Fibroblast of lung (primary cell): ENCODE measurements at regions not wholly inside any gene's neighbourhood (a gene's known extent, or its start where the extent isn't known, plus 50 kb on each side); places are given as distances from the start of the nearest gene placed in this dataset.

Source experiments
- EZH2 ChIP-seq: IDR thresholded peaks from 2 replicates; pipeline ENCODE4 v1.5.1; 2012; ENCODE audit warnings: low read length, control low read depth, mild to moderate bottlenecking; ENCODE audit errors: missing control alignments
- TF ChIP-seq, protein P1 (sequence below), 2 donors: IDR thresholded peaks in 1 of 2; conservative IDR thresholded peaks in 1 of 2; 1 replicate in 1 of 2; 2 replicates in 1 of 2; pipeline ENCODE4 v1.5.1; 2011 to 2012; ENCODE audit warnings: low read length in 2 of 2, control low read depth in 1 of 2, inconsistent platforms in 1 of 2, low read depth in 1 of 2, mild to moderate bottlenecking in 1 of 2

DNA sequence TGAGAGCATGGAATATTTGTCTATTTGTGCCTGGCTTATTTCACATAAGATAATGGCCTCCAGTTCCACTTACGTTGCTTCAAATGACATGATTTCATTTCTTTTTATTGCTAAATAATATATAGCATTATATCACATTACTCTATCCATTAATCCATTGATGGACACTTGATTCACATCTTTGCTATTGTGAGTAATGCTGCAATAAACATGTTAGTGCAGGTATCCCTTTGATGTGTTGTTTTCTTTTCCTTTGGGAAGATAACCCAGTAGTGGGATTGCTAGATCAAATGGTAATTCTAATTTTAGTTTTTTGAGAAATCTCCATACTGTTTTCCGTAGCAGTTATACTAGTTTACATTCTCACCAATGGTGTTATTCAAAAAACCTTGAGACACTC, 1343.3 kb upstream of the TMEFF2 start:
- TF ChIP-seq, protein P1, sequence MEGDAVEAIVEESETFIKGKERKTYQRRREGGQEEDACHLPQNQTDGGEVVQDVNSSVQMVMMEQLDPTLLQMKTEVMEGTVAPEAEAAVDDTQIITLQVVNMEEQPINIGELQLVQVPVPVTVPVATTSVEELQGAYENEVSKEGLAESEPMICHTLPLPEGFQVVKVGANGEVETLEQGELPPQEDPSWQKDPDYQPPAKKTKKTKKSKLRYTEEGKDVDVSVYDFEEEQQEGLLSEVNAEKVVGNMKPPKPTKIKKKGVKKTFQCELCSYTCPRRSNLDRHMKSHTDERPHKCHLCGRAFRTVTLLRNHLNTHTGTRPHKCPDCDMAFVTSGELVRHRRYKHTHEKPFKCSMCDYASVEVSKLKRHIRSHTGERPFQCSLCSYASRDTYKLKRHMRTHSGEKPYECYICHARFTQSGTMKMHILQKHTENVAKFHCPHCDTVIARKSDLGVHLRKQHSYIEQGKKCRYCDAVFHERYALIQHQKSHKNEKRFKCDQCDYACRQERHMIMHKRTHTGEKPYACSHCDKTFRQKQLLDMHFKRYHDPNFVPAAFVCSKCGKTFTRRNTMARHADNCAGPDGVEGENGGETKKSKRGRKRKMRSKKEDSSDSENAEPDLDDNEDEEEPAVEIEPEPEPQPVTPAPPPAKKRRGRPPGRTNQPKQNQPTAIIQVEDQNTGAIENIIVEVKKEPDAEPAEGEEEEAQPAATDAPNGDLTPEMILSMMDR (conservative IDR thresholded peaks at IDR 0.05 in 1 of 2, IDR thresholded peaks at IDR 0.05 in 1 of 2; ENCODE audit: low read depth in 1 of 2, low read length in 2 of 2), result no peak
- no peak for TF ChIP-seq EZH2
